PFSK-1 (cell line): ENCODE measurements at regions not wholly inside any gene's neighbourhood (a gene's known extent, or its start where the extent isn't known, plus 50 kb on each side); places are given as distances from the start of the nearest gene placed in this dataset.

ENCODE experiments used
- FOXP2 ChIP-seq: optimal IDR thresholded peaks from 2 replicates; pipeline ENCODE3; 2011; ENCODE audit warnings: borderline replicate concordance, control low read depth, inconsistent platforms; ENCODE audit not compliant: insufficient read depth; ENCODE audit errors: extremely low read length, extremely low read depth
- POLR2AphosphoS5 ChIP-seq: IDR thresholded peaks from 2 replicates; pipeline ENCODE4 v1.6.1; 2012; ENCODE audit warnings: low read depth, mild to moderate bottlenecking, control low read depth, low read length, moderate library complexity
- SIN3A ChIP-seq: IDR thresholded peaks from 2 replicates; pipeline ENCODE4 v1.6.1; 2012; ENCODE audit warnings: mild to moderate bottlenecking, low read length, moderate library complexity, borderline replicate concordance; ENCODE audit not compliant: insufficient read depth
- TAF1 ChIP-seq: IDR thresholded peaks from 2 replicates; pipeline ENCODE4 v1.6.1; 2012; ENCODE audit warnings: low read length, control low read depth, borderline replicate concordance; ENCODE audit not compliant: insufficient read depth
- TF ChIP-seq, protein P1 (sequence below), 2 experiments: IDR thresholded peaks; 2 replicates each; pipeline versions ENCODE4 v1.6.1 to v1.8.0; 2011 to 2012; ENCODE audit warnings: low read depth in 2 of 2, low read length in 2 of 2, control low read depth in 1 of 2, inconsistent platforms in 1 of 2, mild to moderate bottlenecking in 1 of 2, moderate library complexity in 1 of 2; ENCODE audit not compliant: insufficient read depth in 1 of 2

DNA sequence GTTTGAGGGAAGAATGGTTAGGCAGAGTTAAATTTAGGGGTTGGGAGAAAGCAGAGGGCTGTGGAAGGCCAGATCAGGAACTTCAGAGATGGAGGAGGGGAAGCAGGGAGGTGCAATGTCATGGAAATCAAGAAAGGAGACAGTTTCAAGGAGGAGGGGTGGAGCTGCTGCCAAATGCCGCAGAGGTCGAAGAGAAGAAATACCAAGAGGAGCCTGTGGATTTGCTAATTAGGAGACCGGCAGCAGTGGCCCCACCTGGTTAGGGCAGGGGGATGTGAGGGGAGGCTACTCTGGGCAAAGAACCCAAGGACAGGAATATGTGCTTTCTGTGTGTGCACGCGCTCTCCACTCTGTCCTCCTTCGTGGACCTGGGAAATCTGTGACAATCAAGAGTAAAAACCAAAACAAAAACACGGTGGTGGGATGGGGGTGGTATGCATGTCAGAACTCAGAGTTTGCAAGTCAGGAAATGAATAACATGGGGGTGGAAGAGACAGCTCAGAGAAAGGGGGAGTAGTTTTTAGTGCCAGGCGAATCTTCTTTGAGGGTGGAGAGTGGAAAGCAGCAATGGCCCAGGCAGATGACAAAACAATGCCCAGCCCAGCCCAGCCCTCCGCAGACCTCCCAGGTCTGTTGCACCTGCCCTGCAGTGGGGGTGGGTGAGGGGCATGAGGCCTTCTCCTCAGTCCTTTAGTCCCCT, 102.9 kb upstream of the PAX2 start:
- TF ChIP-seq, protein P1, sequence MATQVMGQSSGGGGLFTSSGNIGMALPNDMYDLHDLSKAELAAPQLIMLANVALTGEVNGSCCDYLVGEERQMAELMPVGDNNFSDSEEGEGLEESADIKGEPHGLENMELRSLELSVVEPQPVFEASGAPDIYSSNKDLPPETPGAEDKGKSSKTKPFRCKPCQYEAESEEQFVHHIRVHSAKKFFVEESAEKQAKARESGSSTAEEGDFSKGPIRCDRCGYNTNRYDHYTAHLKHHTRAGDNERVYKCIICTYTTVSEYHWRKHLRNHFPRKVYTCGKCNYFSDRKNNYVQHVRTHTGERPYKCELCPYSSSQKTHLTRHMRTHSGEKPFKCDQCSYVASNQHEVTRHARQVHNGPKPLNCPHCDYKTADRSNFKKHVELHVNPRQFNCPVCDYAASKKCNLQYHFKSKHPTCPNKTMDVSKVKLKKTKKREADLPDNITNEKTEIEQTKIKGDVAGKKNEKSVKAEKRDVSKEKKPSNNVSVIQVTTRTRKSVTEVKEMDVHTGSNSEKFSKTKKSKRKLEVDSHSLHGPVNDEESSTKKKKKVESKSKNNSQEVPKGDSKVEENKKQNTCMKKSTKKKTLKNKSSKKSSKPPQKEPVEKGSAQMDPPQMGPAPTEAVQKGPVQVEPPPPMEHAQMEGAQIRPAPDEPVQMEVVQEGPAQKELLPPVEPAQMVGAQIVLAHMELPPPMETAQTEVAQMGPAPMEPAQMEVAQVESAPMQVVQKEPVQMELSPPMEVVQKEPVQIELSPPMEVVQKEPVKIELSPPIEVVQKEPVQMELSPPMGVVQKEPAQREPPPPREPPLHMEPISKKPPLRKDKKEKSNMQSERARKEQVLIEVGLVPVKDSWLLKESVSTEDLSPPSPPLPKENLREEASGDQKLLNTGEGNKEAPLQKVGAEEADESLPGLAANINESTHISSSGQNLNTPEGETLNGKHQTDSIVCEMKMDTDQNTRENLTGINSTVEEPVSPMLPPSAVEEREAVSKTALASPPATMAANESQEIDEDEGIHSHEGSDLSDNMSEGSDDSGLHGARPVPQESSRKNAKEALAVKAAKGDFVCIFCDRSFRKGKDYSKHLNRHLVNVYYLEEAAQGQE (IDR thresholded peaks at IDR 0.05; ENCODE audit: insufficient read depth in 1 of 2, low read depth in 2 of 2, low read length in 2 of 2), result no peak
- TF ChIP-seq FOXP2 (no peak), SIN3A (no peak), POLR2AphosphoS5 (no peak), TAF1 (no peak)

DNA sequence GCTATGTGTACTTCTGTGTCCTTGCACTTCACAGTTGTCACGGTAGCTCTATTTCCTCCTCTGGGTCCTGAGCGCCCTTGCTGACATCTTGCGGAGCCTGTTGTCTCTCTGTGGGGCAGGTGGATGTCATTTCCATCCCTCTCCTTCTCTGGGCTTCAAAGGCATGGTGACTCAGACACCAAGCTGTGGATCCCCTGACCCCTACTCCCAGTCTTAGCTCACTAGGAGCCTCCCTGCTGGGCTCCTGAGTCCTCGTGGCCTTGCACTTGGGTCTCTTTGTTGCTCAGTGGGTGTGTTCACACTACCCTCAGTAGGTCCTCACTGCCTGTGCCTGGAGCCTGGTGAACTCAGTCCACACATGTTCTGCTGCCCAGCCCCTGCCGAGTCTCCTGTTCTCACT, 100.3 kb upstream of the PAX2 start:
- TF ChIP-seq FOXP2 (no peak), SIN3A (no peak), TAF1 (no peak), POLR2AphosphoS5 (no peak)
- TF ChIP-seq, protein P1 (IDR thresholded peaks at IDR 0.05; ENCODE audit: insufficient read depth in 1 of 2, low read depth in 2 of 2, low read length in 2 of 2), result no peak

DNA sequence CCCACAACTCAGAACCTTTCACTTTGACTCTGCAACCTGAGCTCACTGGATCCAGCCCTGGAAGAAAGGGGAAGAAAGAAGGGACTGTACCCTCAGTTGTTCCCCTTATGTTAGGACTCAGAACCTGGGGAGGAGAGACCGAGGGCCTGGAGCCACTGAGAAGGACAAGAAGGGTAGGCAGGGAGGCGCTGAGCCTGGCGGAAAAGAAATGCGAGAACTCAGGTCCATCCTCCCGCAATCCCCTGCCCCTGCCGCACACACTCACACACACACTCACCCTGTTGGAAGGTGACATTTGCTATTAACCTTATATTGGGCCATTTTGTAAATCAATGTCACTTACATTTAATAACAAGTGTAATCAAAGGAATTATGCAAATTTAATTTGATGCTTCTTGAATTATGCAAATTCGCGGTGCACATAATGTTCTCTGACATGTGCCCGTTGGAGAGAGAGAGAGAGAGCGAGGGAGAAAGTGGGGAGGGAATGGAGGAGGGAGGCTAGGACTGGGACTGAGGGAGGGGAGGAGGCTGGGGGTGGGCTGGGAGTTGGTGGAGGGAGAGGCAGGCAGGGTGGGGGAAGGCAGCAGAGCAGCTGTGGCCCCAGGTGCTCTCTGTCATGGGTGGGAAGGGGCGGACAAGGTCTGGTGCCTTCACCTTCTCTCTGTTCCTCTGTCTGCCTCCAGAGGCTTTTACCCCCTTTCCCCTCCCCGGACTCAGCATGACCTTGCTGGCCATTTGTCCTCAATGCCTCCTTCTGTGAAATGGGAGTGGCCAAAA, 99.6 kb upstream of the PAX2 start:
- no peak for TF ChIP-seq TAF1
- no peak for TF ChIP-seq FOXP2
- no peak for TF ChIP-seq SIN3A
- TF ChIP-seq, protein P1 (IDR thresholded peaks at IDR 0.05; ENCODE audit: insufficient read depth in 1 of 2, low read depth in 2 of 2, low read length in 2 of 2), result no peak
- no peak for TF ChIP-seq POLR2AphosphoS5

DNA sequence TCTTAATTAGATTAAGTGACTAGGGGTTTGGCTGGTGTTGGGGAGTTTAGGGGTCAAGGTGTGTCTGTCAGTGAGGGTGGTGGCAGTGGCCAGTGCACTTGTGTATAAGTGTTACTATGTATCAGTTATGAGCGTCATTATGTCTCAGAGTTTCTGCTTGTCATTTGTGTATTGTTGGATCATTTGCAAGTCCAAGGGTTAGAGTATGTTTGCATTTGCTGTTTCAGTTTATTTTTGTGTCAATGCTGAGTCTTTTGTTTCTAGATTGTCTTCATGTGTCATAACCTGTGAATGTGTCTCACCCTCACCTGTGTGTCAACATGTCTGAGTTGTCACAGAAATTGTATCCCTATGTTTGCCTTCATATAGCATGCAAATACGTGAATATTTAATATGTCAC, 97.5 kb upstream of the PAX2 start:
- TF ChIP-seq TAF1, result no peak
- TF ChIP-seq SIN3A, result no peak
- no peak for TF ChIP-seq POLR2AphosphoS5
- no peak for TF ChIP-seq FOXP2
- TF ChIP-seq, protein P1 (IDR thresholded peaks at IDR 0.05; ENCODE audit: insufficient read depth in 1 of 2, low read depth in 2 of 2, low read length in 2 of 2), result no peak
